Left forelimb (tissue), 1 donor: ENCODE measurements at regions not wholly inside any gene's neighbourhood (a gene's known extent, or its start where the extent isn't known, plus 50 kb on each side); places are given as distances from the start of the nearest gene placed in this dataset.

ENCODE experiments used
- DNase-seq: peaks from one replicate; pipeline ENCODE4 v3.0.0-alpha.2; 2018; ENCODE audit warnings: low spot score

GRCh38 chr2:42897358-42897757 lies 105.0 kb upstream of the HAAO start:
- peak; percentile 45 for DNase-seq

GRCh38 chr2:42895791-42896135 lies 103.4 kb upstream of the HAAO start:
- peak; percentile 59 for DNase-seq

GRCh38 chr2:42895134-42895790 lies 102.9 kb upstream of the HAAO start:
- DNase-seq, result peak; percentile 42

- DNase-seq, result peak; percentile 20
These were observed 100.8 kb upstream of the HAAO start for GRCh38 chr2:42893047-42893758.

GRCh38 chr2:42890791-42891355 lies 98.5 kb upstream of the HAAO start:
- peak; percentile 22 for DNase-seq

GRCh38 chr2:42888321-42889245 lies 96.2 kb upstream of the HAAO start:
- DNase-seq, result no peak

- peak; percentile 20 for DNase-seq
These were observed 94.5 kb upstream of the HAAO start for GRCh38 chr2:42886921-42887320.

- peak; percentile 8 for DNase-seq
These were observed 90.4 kb upstream of the HAAO start for GRCh38 chr2:42882756-42883155.

GRCh38 chr2:42881732-42882131 lies 89.3 kb upstream of the HAAO start:
- peak; percentile 4 for DNase-seq

- DNase-seq, result peak; percentile 48
These were observed 88.6 kb upstream of the HAAO start for GRCh38 chr2:42880738-42881690.

- DNase-seq, result peak; percentile 67
These were observed 87.7 kb upstream of the HAAO start for GRCh38 chr2:42879913-42880737.

GRCh38 chr2:42879121-42879705 lies 86.8 kb upstream of the HAAO start:
- peak; percentile 57 for DNase-seq

- peak; percentile 23 for DNase-seq
These were observed 86.2 kb upstream of the HAAO start for GRCh38 chr2:42878581-42878980.

GRCh38 chr2:42877936-42878335 lies 85.6 kb upstream of the HAAO start:
- DNase-seq, result peak; percentile 42

- DNase-seq, result peak; percentile 50
These were observed 85.1 kb upstream of the HAAO start for GRCh38 chr2:42877511-42877910.

GRCh38 chr2:42876326-42876751 lies 84.0 kb upstream of the HAAO start:
- DNase-seq, result no peak

GRCh38 chr2:42875880-42876279 lies 83.5 kb upstream of the HAAO start:
- no peak for DNase-seq

- peak; percentile 74 for DNase-seq
These were observed 82.8 kb upstream of the HAAO start for GRCh38 chr2:42874949-42875801.

GRCh38 chr2:42872721-42873120 lies 80.3 kb upstream of the HAAO start:
- no peak for DNase-seq
